ENCODE measurements at regions not wholly inside any gene's neighbourhood (a gene's known extent, or its start where the extent isn't known, plus 50 kb on each side); places are given as distances from the start of the nearest gene placed in this dataset.
"Not testable (repeated sequence)": the region's sequence is repeated elsewhere in the genome, so short reads cannot be mapped to it uniquely, and the experiment has no call there.

- no peak for DNase-seq
Observed at GRCh38 chr12:33187409-33187808, 252.2 kb downstream of the SYT10 start.

DNA sequence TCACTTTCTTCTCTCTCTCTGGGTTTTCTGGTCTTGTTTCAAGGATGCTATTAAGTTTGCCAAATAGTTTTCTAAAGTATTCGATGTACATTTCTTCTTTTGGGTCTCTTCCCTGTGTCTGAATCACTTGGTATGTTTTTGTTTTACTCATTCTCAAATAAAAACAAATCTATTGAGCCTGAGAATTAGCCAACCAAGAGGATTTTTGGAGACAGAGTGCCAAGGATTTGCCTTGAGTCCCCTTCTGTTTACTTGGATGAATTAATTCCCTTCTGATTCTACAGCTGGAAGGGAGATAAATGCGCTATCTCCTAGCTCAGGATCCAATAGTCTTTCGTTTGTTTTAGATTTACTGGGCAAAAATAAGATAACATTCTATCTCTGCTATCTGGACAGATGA lies 255.5 kb downstream of the SYT10 start:
- no peak for DNase-seq

GRCh38 chr12:33182485-33182884 lies 257.1 kb downstream of the SYT10 start:
- DNase-seq, result no peak

DNA sequence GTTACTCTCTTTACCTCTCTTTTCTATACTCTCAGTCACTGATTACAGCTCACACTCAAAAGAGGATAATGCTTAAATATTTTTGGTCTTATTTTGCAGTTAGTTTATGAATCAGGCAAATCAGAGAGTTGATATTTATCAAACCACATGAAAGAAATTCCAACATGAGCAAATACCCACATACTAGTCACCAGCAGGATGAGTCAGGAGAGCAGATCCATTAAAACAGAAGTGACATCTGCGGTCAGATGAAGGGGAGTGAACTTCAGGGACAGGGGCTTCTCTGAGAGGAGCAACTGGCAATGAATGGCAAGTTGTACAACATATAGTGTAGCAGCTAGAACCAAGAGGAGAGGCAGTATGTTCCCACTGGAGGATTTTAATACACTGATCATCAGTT lies 258.7 kb downstream of the SYT10 start:
- no peak for DNase-seq

DNA sequence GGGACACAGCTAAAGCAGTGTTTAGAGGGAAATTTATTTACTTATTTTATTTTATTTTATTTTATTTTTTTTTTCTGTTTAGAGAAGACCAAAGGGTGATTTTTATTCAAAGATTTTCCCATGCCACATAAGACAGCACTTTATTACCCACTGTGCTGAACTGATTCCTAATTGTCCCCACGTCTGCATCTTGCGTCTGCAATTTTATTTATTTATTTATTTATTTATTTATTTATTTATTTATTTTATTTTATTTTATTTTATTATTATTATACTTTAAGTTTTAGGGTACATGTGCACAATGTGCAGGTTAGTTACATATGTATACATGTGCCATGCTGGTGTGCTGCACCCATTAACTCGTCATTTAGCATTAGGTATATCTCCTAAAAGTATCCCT lies 269.7 kb upstream of the PKP2 start:
- not testable (repeated sequence) for DNase-seq

DNA sequence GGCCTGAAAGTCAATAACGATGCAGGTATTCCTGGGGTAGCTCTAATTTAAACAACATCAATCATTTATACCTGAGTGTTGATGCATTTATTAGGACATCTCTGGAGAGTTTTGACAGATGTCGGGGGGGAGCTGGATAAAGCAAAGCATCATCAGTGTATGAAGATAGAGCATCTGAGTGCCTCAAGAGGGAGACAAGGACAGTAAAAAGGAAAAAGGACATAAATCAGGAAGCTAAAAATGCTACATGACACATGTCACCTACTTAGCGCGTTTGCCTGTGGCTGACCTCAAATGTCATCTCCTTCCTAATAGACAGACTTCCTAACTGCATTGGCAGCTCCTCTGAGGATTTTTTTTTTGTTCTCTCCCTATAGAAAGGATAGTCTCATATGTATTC lies 259.5 kb upstream of the PKP2 start:
- DNase-seq, result no peak

- DNase-seq, result not testable (repeated sequence)
Observed at GRCh38 chr12:33147292-33147691, 250.7 kb upstream of the PKP2 start.

DNA sequence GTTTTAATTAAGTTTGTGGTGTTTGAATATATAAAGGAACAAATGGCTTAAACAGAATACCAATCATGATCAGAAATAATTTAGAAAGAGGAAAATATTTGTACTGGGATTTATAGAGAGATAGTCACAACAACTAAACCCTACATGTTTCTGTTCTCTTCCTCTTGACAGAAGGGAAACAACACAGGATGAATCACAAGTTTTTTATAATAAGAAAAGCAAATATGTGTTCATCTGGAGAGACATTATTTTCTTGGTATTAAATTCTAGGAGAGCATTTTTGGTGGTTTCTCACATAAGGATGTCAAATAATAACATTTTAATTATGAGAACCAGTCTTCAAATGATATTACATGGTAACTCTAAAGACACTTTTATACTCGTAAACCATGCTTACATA lies 232.9 kb upstream of the PKP2 start:
- no peak for DNase-seq

DNA sequence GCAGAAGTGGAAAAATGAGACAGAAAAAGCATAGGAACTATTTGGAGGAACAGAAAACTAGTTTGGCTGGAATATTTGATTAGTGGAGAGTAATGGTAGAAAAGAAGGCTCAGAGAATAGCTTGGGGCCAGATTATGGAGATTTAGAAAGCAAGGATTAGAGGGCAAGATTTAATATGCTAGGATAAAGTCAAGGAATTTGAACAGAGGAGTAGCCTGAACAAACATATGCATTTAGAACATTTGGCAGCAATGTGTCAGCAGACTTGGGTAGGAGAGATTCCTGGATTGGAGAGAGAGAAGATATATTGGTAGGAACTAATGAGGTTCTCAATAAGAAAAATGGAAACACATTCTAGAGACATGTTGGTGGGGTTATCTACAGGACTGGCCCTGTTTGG lies 229.2 kb upstream of the PKP2 start:
- no peak for DNase-seq

DNA sequence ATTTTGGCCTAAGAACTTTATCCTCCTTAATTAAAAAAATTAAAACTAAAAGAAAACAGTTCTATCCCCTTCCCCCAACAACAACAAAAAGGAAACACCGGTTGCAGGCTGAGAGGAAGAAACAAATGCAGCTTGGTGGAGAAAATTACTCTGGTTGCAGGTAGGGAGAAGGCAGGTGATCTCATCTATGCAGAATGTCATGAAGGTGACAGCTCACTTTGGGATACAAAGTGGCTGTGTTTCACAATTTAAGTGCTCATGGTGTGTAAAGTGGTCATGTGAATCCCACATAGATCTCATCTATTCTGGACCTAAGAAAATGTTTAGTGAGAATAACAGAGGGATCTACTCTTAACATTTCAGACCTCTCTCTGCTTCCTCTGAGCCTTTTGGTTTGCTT lies 219.7 kb upstream of the PKP2 start:
- no peak for DNase-seq

DNA sequence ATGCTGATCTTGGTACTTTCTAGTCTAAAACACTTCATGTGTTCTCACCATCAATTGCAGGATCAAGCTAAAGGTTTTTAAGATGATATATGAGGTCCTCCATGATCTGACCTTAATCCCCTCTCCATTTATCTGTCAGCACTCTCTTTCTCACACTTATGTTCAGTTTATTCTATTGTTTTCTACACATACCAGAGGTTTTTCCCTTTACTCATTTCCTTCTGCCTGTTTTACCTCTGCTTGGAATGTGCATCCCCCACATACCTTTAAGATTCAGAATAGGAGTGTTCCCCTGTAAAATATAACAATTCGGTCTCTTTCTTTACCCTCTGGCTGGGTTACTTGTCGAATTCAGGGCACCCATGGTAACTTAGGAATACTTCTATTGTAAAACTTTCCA lies 219.1 kb upstream of the PKP2 start:
- DNase-seq, result no peak

DNA sequence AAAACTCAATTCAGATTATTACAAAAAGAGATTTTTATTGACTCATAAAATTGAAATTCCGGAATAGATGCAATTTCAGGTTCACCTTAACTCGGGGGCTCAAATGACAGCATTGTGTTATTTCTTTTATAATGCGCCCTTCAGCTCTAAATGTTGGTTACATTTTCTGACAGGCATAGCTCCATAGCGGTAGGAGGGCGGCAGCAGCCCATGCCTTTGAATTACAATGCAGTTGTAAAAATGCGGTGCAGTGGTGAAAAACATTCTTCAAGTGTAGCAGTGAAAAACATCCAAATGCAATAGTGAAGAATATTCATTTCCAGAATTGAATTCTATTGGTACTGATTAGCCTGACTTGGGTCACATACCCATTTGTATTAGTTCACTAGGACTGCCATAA lies 215.3 kb upstream of the PKP2 start:
- no peak for DNase-seq

DNA sequence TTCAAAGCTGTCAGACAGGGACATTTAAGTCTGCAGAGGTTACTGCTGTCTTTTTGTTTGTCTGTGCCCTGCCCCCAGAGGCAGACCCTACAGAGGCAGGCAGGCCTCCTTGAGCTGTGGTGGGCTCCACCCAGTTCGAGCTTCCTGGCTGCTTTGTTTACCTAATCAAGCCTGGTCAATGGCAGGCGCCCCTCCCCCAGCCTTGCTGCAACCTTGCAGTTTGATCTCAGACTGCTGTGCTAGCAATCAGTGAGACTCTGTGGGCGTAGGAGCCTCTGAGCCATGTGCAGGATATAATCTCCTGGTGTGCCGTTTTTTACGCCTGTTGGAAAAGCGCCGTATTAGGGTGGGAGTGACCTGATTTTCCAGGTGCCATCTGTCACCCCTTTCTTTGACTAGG lies 211.2 kb upstream of the PKP2 start:
- not testable (repeated sequence) for DNase-seq

GRCh38 chr12:33093534-33093933 lies 197.0 kb upstream of the PKP2 start:
- no peak for DNase-seq

- not testable (repeated sequence) for DNase-seq
Observed at GRCh38 chr12:33087876-33088275, 191.3 kb upstream of the PKP2 start.

DNA sequence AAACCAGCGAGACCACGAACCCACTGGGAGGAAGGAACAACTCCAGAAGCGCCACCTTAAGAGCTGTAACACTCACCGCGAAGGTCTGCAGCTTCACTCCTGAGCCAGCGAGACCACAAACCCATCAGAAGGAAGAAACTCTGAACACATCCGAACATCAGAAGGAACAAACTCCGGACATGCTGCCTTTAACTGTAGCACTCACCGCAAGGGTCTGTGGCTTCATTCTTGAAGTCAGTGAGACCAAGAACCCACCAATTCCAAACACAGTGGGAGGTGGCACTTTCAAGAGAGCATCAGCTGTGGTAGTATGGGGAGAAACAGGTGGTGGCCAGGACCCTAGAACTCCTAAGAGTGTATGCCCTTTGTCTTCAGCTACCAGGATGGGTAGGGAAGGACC lies 179.8 kb upstream of the PKP2 start:
- DNase-seq, result not testable (repeated sequence)

DNA sequence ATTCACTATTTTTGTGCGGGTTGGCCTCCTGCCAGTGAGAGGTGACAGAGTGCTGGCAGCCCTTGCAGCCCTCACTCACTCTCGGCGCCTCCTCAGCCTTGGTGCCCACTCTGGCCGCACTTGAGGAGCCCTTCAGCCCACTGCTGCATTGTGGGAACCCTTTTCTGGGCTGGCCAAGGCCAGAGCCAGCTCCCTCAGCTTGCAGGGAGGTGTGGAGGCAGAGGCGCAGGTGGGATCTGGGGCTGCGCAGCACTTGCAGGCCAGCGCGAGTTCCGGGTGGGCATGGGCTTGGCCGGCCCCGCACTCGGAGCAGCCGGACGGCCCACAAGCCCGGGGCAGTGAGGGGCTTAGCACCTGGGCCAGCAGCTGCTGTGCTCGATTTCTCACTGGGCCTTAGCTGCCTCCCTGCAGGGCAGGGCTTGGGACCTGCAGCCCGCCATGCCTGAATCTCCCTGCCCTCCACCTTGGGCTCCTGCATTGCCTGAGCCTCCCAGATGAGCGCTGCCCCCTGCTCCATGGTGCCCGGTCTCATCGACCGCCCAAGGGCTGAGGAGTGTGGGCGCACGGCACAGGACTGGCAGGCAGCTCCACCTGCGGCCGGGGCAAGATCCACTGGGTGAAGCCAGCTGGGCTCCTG lies 178.7 kb upstream of the PKP2 start:
- DNase-seq, result not testable (repeated sequence)

DNA sequence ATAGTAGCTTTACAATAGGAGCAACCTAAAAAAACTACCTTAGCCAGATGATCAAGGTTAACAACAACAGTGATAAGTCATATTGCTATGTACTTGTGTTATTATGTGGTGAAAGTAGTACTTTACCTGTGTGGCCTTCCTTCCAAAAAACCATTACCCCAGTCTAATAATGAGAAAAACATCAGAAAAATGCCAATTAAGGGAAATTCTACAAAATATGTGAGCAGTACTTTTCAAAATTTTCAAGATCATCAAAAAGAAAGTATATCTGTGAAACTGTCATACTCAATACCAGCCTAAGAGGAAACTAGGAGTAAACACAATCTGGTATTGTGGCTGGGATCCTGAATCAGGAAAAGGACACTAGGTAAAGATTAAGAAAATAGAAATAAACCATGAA lies 165.3 kb upstream of the PKP2 start:
- DNase-seq, result no peak

GRCh38 chr12:33054371-33054770 lies 157.8 kb upstream of the PKP2 start:
- DNase-seq, result no peak

GRCh38 chr12:33052141-33053051 lies 155.8 kb upstream of the PKP2 start:
- no peak for DNase-seq

GRCh38 chr12:33047666-33048065 lies 151.1 kb upstream of the PKP2 start:
- DNase-seq, result no peak

- no peak for DNase-seq
Observed at GRCh38 chr12:33044447-33044846, 147.9 kb upstream of the PKP2 start.

DNA sequence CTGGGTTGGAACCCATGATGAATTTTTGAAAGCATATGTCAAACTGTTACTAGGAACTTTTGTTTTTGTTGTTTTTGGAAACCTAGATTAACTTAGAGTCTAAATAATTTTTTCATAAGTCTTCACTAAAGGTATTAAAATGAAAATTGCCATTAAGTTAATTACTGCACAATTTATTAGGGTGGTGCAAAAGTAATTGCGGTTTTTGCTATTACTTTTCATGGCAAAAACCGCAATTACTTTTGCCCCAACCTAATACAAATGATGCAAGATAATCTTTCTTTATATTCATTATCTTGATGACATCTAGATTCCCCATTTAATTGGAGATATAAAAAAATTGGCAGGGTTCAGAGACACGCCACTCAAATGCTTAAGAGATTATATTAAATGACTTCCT lies 145.0 kb upstream of the PKP2 start:
- DNase-seq, result no peak

DNA sequence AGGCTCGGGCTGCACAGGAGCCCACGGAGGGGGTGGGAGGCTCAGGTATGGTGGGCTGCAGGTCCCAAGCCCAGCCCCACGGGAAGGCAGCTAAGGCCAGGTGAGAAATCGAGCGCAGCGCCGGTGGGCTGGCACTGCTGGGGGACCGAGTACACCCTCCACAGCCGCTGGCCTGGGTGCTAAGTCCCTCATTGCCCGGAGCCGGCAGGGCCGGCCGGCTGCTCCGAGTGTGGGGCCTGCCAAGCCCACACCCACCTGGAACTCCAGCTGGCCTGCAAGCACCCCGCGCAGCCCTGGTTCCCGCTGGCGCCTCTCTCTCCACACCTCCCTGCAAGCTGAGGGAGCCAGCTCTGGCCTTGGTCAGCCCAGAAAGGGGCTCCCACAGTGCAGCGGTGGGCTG lies 137.4 kb upstream of the PKP2 start:
- not testable (repeated sequence) for DNase-seq

GRCh38 chr12:33026791-33027190 lies 130.2 kb upstream of the PKP2 start:
- DNase-seq, result no peak

All from NCI-H1092 treated with DMSO at 0.1 percent for 48 hours (cell line).